ENCODE measurements at regions not wholly inside any gene's neighbourhood (a gene's known extent, or its start where the extent isn't known, plus 50 kb on each side); places are given as distances from the start of the nearest gene placed in this dataset.

DNA sequence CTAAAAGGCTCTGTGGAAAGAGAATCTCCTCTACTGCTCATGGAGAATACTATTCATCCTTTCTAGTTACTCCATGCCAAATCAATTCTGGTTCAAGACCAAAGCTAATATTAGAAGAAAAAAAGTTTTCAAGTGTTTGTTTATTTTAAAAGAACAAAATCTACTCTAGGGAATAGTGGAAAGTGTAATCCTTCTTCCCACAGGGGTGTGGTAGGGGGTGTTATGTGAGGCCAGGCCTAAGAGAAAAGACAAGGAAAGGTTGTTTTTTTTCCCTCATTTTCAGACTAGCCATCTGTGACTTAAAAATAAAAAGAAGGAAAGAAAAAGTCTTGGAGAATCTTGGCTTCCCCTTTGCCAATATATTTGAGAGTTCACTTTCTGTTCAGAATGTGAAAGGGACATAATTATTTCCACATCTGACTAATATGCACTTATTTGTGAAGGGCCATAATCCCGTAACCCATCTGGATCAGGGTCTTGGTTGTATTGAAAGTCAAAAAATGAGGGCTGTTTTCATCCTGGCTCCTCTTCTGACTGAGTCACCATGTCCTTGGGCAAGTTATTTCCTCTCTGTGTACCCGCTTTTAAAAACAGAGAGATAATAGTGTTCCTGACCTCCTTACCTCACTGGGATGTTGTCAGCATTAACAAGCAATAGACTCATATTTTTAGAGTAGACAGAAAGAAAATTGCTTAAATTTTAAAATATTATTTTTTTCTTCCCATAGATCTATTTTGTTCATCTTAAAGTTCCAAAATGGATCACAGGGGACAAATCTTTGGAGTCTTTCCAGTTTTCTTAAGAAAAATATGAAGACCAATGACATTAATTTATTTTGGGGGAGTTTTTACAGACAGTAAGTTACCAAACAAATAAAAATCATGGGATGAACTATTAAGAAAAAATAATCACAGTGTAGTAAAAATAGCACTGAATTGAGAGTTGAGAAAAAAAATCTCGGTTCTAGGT is 233.7 kb downstream of the IBTK start:
- DNase-seq, result no peak

DNA sequence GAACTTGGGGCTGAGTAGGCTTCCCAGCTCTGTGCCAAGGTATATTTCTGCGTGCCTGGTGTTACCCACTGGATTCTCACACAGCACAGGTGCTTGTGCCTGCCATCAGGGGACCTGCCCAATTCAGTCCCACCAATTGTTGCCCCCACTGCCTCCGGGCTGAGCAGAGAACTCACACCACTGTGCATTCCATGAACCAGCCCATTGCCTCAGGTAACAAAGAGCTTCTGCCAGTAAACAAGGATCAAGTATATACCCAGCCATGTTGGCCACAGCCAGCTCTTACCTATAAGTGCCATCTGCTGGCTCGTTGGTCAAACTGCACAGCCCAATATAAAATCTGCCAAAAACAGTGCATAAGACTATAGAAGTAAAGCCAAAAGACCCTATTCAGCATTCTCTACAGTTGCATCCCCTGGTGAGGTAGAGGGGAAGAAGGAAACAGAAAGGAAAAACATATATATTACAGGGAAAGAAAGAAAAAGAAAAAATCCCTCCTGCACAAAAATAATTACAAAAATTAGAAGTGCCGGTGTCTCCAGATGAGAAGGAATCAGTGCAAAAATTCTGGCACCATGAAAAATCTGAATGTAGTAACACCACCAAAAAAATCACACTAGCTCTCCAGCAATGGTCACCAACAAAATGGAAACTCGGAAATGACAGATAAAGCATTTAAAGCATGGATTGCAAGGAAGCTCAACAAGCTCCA is 241.4 kb downstream of the IBTK start:
- DNase-seq, result no peak

DNA sequence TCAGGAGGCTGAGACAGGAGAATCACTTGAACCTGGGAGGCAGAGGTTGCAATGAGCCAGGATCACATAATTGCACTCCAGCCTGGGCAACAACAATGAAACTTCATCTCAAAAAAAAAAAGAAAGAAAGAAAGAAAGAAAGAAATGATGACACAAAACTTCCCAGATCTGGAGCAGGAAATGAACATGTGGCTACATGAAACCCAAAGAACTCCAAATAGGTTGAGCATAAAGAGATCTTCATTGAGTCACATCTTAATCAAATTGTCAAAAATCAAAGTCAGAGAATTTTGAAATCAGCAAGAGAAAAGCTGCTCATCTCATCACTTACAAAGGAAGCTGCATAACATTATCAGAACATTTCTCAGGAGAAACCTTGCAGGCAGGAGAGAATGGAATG is 247.0 kb downstream of the IBTK start:
- DNase-seq, result no peak

GRCh38 chr6:81999826-82000225 is 247.3 kb upstream of the TENT5A start:
- DNase-seq, result no peak

- no peak for DNase-seq
Measured at GRCh38 chr6:81999270-81999669, 246.8 kb upstream of the TENT5A start.

GRCh38 chr6:81998432-81998831 is 246.0 kb upstream of the TENT5A start:
- no peak for DNase-seq

DNA sequence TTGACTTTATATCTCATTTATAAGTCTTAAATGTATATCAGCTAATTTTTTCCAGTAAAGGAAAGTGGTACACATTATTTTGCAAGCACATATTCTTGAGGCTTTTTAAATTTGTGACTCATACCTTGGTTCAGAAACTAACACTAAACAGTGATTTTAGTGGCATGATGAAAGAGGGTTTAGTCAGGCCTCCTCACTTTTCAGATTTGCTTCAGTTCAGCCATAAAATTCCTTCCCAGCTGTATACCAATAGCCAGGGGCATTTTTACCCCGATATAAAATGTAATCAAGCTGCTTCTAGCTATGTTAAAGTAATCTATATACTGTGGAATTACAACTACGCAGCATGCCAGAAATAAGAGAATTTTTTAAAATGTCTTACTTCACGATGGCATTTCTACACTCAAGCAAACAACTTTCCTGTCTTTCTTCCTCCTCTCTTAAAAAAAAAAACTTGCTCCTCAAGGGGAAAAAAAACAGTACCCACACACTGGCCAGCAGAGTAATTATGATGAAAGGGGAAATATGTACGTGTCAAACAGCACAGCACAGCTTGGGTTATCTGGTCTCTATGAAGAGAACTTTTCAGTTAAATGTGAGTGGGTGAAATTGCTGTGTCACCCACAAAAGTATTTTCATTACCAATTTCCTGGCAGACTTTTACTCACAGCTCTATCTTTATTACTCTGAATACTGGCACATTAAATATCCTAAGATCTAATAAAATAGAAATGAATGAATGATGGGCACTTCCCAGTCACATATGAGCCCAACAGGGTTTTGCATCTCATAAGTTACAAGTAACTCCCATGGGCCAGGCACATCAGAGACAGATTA is 244.8 kb upstream of the TENT5A start:
- no peak for DNase-seq

- DNase-seq, result no peak
Measured at GRCh38 chr6:81996414-81996813, 243.9 kb upstream of the TENT5A start.

DNA sequence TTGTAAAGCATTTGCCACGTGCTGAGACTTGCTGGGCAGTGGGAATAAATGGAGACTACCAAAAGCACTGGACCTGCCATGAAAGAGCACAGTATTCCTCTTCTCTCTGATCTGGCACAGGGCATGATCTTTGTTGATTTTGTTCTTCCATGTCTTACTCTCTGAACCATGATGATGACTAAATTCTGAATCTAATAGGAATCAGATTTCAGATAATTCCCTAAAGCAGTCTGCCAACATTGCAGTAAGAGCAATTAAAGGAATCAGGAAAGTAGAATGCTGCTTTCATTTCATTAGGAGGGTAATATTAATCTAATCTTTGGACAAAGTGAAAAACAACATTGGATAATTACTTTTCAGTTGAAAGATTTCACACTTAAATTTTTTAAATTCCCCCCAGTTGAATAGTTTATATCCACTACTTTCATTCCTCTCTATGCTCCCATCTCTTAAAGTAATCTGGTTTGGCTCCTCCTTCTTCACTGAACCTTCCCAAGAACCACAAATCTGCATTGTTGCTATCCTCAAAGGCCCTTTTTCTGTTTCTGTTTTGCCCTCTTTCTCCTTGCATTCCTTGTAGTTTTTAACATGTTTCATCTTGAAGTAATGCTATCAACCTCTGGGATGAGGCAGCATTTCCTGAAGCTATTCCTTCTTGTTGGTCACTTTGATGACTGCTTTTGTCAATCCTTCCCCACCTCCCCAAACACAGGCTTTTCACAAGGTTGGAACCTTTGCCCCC is 243.2 kb upstream of the TENT5A start:
- no peak for DNase-seq

GRCh38 chr6:81988871-81989270 is 236.4 kb upstream of the TENT5A start:
- no peak for DNase-seq

DNA sequence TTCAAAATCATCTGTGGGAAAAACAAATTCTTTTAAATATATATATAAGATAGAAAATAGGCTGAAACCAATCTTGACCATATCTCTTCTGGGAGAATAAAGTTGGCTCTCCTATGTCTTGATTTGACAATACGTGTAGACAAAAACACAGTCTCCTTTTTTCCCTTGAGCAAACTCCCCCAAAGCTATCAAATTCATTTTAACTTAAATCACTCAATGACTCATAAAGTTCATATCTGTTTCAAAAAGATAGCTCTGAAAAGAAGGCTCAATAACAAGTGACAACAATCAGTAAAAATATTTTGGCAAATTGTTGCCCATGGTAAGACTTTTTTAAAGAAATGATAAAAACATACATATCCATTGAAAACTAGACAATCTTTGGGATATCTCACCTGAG is 236.0 kb upstream of the TENT5A start:
- DNase-seq, result no peak

GRCh38 chr6:81987293-81987692 is 234.8 kb upstream of the TENT5A start:
- DNase-seq, result no peak

DNA sequence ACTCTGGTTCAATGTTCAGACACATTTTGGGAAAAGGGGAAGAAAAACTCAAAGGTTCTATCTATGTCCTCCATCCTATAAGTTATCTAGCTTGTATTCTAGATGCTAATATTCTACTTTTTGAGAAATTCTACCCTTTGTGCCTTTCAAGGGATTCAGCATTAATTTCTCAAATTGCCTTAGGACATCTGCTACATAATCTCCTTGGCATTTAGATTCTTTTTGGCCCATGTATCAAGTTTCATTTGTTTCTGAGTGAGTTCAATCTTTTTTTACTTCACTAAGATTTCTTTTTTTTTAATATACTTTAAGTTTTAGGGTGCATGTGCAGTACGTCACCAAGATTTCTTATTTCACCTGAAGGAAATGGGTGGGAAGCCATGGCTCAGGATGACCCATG is 232.7 kb upstream of the TENT5A start:
- DNase-seq, result no peak

DNA sequence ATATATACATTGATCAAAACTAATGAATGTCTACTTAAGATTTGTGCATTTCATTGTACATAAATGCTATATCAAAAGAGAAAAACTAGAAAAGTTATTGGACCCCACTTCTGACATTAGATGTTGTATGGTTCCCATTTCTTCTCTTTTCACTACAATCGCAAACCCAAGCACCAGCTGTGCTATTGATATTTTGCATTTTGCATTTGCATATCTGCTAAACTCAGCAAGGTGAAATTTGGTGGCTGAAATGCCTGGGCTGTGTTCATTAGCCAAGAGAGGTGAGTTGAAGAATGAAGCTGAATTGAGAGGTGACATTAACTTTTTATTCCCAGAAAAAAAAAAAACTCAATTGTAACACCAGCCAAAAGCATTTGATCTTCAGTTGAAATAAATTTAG is 232.1 kb upstream of the TENT5A start:
- DNase-seq, result no peak

GRCh38 chr6:81981812-81982211 is 229.3 kb upstream of the TENT5A start:
- DNase-seq, result no peak

DNA sequence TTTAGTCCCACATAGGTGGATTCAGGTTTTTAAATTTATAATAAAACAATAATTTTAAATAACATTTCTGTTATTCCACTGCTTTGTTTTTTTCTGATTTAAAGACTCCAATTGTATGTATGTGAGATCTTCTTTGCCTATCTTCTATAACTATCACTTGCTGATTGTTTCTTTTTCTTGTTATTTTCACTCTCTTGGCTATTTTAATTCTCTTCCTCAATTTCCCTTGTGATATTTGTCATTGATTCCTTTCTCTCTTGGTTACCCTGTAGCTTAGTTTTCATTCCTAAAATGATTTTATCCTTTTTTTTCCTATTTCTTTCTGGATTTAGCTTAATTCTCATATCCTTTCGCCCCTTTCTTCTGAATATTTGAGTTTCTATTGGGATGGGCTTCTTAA is 227.3 kb upstream of the TENT5A start:
- DNase-seq, result no peak

DNA sequence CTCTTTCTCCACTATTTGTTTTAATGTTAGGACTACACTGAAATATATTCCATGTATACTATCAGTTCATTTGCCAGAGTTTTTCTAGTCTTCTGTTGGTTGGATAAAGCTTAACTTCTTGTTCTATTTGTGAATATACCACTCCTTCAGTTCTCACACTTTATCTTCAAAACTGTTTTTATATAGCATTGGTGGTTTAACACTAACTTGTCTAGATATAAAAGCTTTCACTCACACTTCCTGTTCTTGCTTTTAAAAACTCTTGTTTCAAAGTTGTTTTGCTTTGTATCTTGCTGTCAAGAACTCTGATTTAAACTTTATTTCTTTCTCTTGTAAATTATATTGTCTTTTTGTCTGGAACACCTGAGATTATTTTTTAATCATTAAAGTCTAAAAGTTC is 226.8 kb upstream of the TENT5A start:
- DNase-seq, result no peak

DNA sequence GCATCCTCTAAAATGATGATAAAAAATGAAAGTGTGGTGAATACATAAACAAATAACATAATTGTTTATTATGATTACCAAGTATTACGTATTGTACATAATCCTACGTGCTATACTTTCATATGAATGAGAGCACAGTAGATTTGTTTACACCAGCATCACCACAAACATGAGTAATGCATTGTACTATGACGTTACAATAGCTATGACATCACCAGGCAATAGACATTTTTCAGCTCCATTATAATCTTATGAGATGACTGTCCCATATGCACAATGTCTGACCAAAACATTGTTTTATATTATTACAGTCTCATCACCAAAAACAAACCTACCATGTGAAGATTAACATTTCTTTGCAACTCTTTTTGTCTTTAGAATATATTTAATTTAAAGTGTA is 225.7 kb upstream of the TENT5A start:
- no peak for DNase-seq

- no peak for DNase-seq
Measured at GRCh38 chr6:81977486-81977885, 225.0 kb upstream of the TENT5A start.

DNA sequence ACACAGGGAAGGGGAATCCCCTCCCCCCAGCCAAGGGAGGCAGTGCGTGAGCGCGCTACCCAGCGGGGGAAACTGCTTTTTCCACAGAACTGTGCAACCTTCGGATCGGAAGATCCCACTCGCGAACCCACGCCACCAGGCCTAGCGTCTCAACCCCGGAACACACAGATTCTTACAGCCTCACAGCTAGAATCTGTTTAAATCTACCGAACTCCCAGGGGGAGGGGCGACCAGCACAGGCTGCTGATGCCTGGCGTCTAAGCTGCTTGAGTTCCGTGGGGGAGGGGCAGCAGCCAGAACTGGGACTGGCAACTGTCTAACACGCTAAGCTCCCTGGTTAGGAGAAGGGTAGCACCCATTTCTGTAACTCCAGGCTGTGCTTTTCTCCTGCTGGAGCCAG is 217.3 kb upstream of the TENT5A start:
- no peak for DNase-seq

- no peak for DNase-seq
Measured at GRCh38 chr6:81969011-81969410, 216.5 kb upstream of the TENT5A start.

DNA sequence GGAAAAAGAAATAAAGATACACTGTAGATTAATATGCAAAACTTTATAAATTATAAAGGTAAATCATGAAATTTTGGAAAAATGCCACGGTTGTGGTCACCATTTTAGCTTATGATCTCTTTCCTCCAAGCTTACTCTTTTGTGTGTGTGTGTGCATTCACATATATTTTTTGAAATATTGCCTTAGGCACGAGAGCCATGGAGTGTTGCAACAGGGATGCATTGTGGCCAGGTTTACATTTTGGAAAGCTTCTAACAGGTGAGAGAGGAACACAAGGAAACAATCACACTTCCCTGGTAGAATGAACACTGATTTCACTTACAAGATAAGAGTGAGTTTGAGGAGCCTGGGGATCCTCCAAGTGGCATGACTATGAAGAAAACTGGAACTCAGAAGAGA is 214.5 kb upstream of the TENT5A start:
- no peak for DNase-seq

- DNase-seq, result no peak
Measured at GRCh38 chr6:81962198-81962597, 209.7 kb upstream of the TENT5A start.
